ENCODE measurements at regions not wholly inside any gene's neighbourhood (a gene's known extent, or its start where the extent isn't known, plus 50 kb on each side); places are given as distances from the start of the nearest gene placed in this dataset.

DNA sequence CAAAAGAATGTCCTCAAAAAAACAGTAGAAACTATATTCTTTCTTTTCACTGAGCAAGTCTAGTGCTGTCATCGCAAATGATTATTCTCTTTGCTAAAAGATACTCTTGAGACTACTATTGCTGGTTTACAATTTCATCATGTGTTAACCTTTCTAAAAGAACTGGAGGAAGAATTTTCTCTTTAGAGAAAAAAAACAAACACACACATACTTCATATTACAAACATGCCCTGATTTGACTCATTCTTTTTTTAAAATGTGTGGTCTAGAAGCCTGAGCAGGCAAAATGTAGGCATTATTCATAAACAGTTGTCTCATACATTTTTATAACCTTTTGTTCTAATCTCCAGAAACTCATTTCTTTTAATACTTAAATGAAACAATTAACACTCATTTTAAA lies 60.6 kb upstream of the FAT4 start:
- TF ChIP-seq EP300 (IDR thresholded peaks at IDR 0.05) (no peak), POLR2AphosphoS5 (IDR thresholded peaks at IDR 0.05) (no peak)
- TF ChIP-seq, protein P1, sequence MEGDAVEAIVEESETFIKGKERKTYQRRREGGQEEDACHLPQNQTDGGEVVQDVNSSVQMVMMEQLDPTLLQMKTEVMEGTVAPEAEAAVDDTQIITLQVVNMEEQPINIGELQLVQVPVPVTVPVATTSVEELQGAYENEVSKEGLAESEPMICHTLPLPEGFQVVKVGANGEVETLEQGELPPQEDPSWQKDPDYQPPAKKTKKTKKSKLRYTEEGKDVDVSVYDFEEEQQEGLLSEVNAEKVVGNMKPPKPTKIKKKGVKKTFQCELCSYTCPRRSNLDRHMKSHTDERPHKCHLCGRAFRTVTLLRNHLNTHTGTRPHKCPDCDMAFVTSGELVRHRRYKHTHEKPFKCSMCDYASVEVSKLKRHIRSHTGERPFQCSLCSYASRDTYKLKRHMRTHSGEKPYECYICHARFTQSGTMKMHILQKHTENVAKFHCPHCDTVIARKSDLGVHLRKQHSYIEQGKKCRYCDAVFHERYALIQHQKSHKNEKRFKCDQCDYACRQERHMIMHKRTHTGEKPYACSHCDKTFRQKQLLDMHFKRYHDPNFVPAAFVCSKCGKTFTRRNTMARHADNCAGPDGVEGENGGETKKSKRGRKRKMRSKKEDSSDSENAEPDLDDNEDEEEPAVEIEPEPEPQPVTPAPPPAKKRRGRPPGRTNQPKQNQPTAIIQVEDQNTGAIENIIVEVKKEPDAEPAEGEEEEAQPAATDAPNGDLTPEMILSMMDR (IDR thresholded peaks at IDR 0.05), result no peak
